Loucy (cell line): ENCODE measurements at regions not wholly inside any gene's neighbourhood (a gene's known extent, or its start where the extent isn't known, plus 50 kb on each side); places are given as distances from the start of the nearest gene placed in this dataset.

ENCODE experiments used
- H2AFZ ChIP-seq: fragments of 200-600 bp; sonication (generic); 2 replicates; pipeline ENCODE4 v1.6.0; 2016; ENCODE audit warnings: antibody characterized with exemption, mild to moderate bottlenecking, low read length, moderate library complexity
- H3F3A ChIP-seq: fragments of 200-600 bp; 2 replicates; pipeline ENCODE4 v1.6.0; 2016; ENCODE audit warnings: antibody characterized with exemption, low read depth, mild to moderate bottlenecking
- H3K27me3 ChIP-seq: fragments of 200-600 bp; sonication (generic); 2 replicates; pipeline ENCODE4 v1.6.1; 2014; ENCODE audit warnings: low read length, mild to moderate bottlenecking; ENCODE audit not compliant: insufficient read depth, poor library complexity, severe bottlenecking
- H3K36me3 ChIP-seq: fragments of 200-600 bp; sonication (generic); 2 replicates; pipeline ENCODE4 v1.6.1; 2016; ENCODE audit warnings: low read length; ENCODE audit not compliant: insufficient read depth
- H3K4me1 ChIP-seq: fragments of 200-600 bp; sonication (generic); 2 replicates; pipeline ENCODE4 v1.5.1; 2014; ENCODE audit warnings: low read length, mild to moderate bottlenecking; ENCODE audit not compliant: insufficient read depth, poor library complexity, severe bottlenecking
- H3K4me2 ChIP-seq: fragments of 200-600 bp; sonication (generic); 2 replicates; pipeline ENCODE4 v1.6.0; 2014; ENCODE audit warnings: antibody characterized with exemption, low read length, low read depth, mild to moderate bottlenecking; ENCODE audit not compliant: poor library complexity, severe bottlenecking
- H3K4me3 ChIP-seq: fragments of 200-600 bp; sonication (generic); 2 replicates; pipeline ENCODE4 v1.5.1; 2014; ENCODE audit warnings: low read length, mild to moderate bottlenecking, mixed read lengths; ENCODE audit not compliant: poor library complexity, severe bottlenecking
- H3K79me2 ChIP-seq: fragments of 200-600 bp; sonication (generic); 2 replicates; pipeline ENCODE4 v1.6.1; 2014; ENCODE audit warnings: low read length; ENCODE audit not compliant: insufficient read depth
- H3K9ac ChIP-seq: fragments of 200-600 bp; sonication (generic); 2 replicates; pipeline ENCODE4 v1.6.0; 2014; ENCODE audit warnings: mild to moderate bottlenecking, low read depth, low read length, moderate library complexity; ENCODE audit not compliant: poor library complexity, severe bottlenecking
- H3K9me2 ChIP-seq: fragments of 200-600 bp; sonication (generic); replicated peaks from 2 replicates; pipeline ENCODE4 v1.6.1; 2016; ENCODE audit warnings: low read depth, low read length, mixed read lengths
- H3K9me3 ChIP-seq: fragments of 200-600 bp; sonication (generic); 2 replicates; pipeline ENCODE4 v1.6.1; 2014; ENCODE audit warnings: mild to moderate bottlenecking, antibody characterized with exemption, low read length, low read depth; ENCODE audit not compliant: insufficient read depth
- H4K20me1 ChIP-seq: fragments of 200-600 bp; sonication (generic); 2 replicates; pipeline ENCODE4 v1.6.0; 2014; ENCODE audit warnings: antibody characterized with exemption, low read length, mild to moderate bottlenecking; ENCODE audit not compliant: insufficient read depth, poor library complexity, severe bottlenecking
- CTCF ChIP-seq: fragments of 200-600 bp; sonication (generic); conservative IDR thresholded peaks from 2 replicates; pipeline ENCODE4 v1.5.1; 2014; ENCODE audit warnings: mild to moderate bottlenecking, antibody characterized with exemption, low read length
- EZH2phosphoT487 ChIP-seq: fragments of 200-600 bp; IDR thresholded peaks from 2 replicates; pipeline ENCODE4 v1.6.1; 2018; ENCODE audit warnings: antibody characterized with exemption, mild to moderate bottlenecking, moderate library complexity, borderline replicate concordance

GRCh38 chr16:86088287-86088686 is 189.3 kb downstream of the IRF8 start:
- H3F3A ChIP-seq, result no peaks in the 10 kb centered on the region

GRCh38 chr16:86088816-86089215 is 189.9 kb downstream of the IRF8 start:
- no peaks in the 10 kb centered on the region for H3K79me2 ChIP-seq
- no peaks in the 10 kb centered on the region for H3K4me1 ChIP-seq
- no peak overlapping the region for H3K4me2 ChIP-seq
- H4K20me1 ChIP-seq, result no peaks in the 10 kb centered on the region
- H3K36me3 ChIP-seq, result no peaks in the 10 kb centered on the region
- H3K9me2 ChIP-seq, result no peaks in the 10 kb centered on the region
- no peaks in the 10 kb centered on the region for H3K9me3 ChIP-seq
- H3F3A ChIP-seq, result no peaks in the 10 kb centered on the region
- TF ChIP-seq CTCF (no peak), EZH2phosphoT487 (no peak)
- no peaks in the 10 kb centered on the region for H3K27me3 ChIP-seq
- no peak overlapping the region for H2AFZ ChIP-seq
- H3K4me3 ChIP-seq, result no peak overlapping the region
- H3K9ac ChIP-seq, result no peak overlapping the region

More at GRCh38 chr16:86088287-86088686, 189.3 kb downstream of the IRF8 start:
- no peaks in the 10 kb centered on the region for H3K27me3 ChIP-seq
- H3K9ac ChIP-seq, result no peak overlapping the region
- no peaks in the 10 kb centered on the region for H3K36me3 ChIP-seq
- no peak for TF ChIP-seq CTCF
- TF ChIP-seq EZH2phosphoT487, result no peak
- no peaks in the 10 kb centered on the region for H3K79me2 ChIP-seq
- no peak overlapping the region for H3K4me2 ChIP-seq
- no peaks in the 10 kb centered on the region for H3K9me2 ChIP-seq
- H3K4me3 ChIP-seq, result no peak overlapping the region
- no peaks in the 10 kb centered on the region for H3K4me1 ChIP-seq
- H3K9me3 ChIP-seq, result no peaks in the 10 kb centered on the region
- H4K20me1 ChIP-seq, result no peaks in the 10 kb centered on the region
- H2AFZ ChIP-seq, result no peak overlapping the region

GRCh38 chr16:86089334-86089900 is 190.5 kb downstream of the IRF8 start:
- no peaks in the 10 kb centered on the region for H3K36me3 ChIP-seq
- no peaks in the 10 kb centered on the region for H3K4me1 ChIP-seq
- no peaks in the 10 kb centered on the region for H4K20me1 ChIP-seq
- H3K9ac ChIP-seq, result no peak overlapping the region
- no peak overlapping the region for H3K4me3 ChIP-seq
- H2AFZ ChIP-seq, result no peak overlapping the region
- no peak overlapping the region for H3K4me2 ChIP-seq
- no peaks in the 10 kb centered on the region for H3F3A ChIP-seq
- TF ChIP-seq CTCF (no peak), EZH2phosphoT487 (no peak)
- no peaks in the 10 kb centered on the region for H3K79me2 ChIP-seq
- H3K9me3 ChIP-seq, result no peaks in the 10 kb centered on the region
- H3K27me3 ChIP-seq, result no peaks in the 10 kb centered on the region
- no peaks in the 10 kb centered on the region for H3K9me2 ChIP-seq
